Left lung (tissue), 4 donors: ENCODE measurements at regions not wholly inside any gene's neighbourhood (a gene's known extent, or its start where the extent isn't known, plus 50 kb on each side); places are given as distances from the start of the nearest gene placed in this dataset.

Experiments used
- ATAC-seq: fragments of 200-7000 bp; cut with Tn5 transposase; one replicate; pipeline ENCODE4 v1.9.1; 2020; ENCODE audit warnings: moderate library complexity
- DNase-seq, 4 donors: peaks; one replicate each; pipeline ENCODE4 v3.0.0-alpha.2; 2013 to 2020
- H3K27ac ChIP-seq, 2 donors: fragments of 200-600 bp; sonication (generic) in 1 of 2; one replicate each; pipeline versions ENCODE4 v1.5.0 to v1.8.0; 2020 to 2021
- H3K27me3 ChIP-seq, 2 donors: fragments of 200-600 bp; sonication (generic) in 1 of 2; one replicate each; pipeline versions ENCODE4 v1.5.0 to v1.8.0; 2020 to 2021
- H3K36me3 ChIP-seq, 2 donors: fragments of 200-600 bp; sonication (generic) in 1 of 2; one replicate each; pipeline versions ENCODE4 v1.5.0 to v1.8.0; 2020 to 2021
- H3K4me1 ChIP-seq, 2 donors: fragments of 200-600 bp; one replicate each; pipeline ENCODE4 v1.8.0; 2021
- H3K4me3 ChIP-seq, 2 donors: fragments of 200-600 bp; sonication (generic) in 1 of 2; one replicate each; pipeline versions ENCODE4 v1.5.0 to v1.8.0; 2020 to 2021; ENCODE audit warnings: mild to moderate bottlenecking in 1 of 2
- H3K9me3 ChIP-seq, 2 donors: fragments of 200-600 bp; sonication (generic) in 1 of 2; one replicate each; pipeline versions ENCODE4 v1.5.0 to v1.8.0; 2020 to 2021
- intact Hi-C, 2 donors: fragments of 100-400 bp; cut with DNase I; formaldehyde crosslinking; loops; one replicate each; pipeline versions ENCODE4 v1.11.2 to v1.14.2; 2022
- TF ChIP-seq, protein P1 (sequence below), 2 donors: fragments of 200-600 bp; sonication (generic) in 1 of 2; IDR thresholded peaks; one replicate each; pipeline versions ENCODE4 v1.5.0 to v1.8.0; 2021; ENCODE audit warnings: antibody characterized with exemption in 2 of 2
- donor health status: DM: no; HTN: yes; CAD: no.
- donor health status: DM: no; HTN: no; CAD: no.

DNA sequence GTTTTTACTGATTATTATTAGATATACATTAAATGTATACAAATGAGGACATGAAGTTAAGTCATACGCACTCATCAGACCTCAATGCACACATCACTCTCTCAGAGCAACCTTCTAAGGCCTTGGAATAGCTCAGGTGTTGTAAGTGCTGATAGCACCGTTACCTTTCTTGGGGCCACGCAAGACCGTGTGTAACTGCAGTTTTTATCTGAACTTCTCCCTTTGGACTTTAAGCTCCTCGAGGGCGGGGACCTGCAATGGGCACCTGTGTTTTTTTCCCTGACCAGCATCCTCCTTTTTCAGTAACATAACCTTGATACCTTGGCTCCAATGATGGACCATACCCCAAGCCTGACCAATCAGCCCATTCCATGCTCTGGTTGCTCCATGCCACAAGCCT lies 136.5 kb upstream of the TMCC3 start:
- H3K27me3 ChIP-seq: no peaks in the 10 kb centered on the region
- intact Hi-C loops: no loop called here
- TF ChIP-seq, protein P1, sequence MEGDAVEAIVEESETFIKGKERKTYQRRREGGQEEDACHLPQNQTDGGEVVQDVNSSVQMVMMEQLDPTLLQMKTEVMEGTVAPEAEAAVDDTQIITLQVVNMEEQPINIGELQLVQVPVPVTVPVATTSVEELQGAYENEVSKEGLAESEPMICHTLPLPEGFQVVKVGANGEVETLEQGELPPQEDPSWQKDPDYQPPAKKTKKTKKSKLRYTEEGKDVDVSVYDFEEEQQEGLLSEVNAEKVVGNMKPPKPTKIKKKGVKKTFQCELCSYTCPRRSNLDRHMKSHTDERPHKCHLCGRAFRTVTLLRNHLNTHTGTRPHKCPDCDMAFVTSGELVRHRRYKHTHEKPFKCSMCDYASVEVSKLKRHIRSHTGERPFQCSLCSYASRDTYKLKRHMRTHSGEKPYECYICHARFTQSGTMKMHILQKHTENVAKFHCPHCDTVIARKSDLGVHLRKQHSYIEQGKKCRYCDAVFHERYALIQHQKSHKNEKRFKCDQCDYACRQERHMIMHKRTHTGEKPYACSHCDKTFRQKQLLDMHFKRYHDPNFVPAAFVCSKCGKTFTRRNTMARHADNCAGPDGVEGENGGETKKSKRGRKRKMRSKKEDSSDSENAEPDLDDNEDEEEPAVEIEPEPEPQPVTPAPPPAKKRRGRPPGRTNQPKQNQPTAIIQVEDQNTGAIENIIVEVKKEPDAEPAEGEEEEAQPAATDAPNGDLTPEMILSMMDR (IDR thresholded peaks at IDR 0.05): no peak
- no peak overlapping the region for H3K4me3 ChIP-seq
- no peak overlapping the region for H3K27ac ChIP-seq
- DNase-seq: no peak
- H3K36me3 ChIP-seq: no peaks in the 10 kb centered on the region
- no peak for ATAC-seq
- H3K4me1 ChIP-seq: no peaks in the 10 kb centered on the region
- no peaks in the 10 kb centered on the region for H3K9me3 ChIP-seq

DNA sequence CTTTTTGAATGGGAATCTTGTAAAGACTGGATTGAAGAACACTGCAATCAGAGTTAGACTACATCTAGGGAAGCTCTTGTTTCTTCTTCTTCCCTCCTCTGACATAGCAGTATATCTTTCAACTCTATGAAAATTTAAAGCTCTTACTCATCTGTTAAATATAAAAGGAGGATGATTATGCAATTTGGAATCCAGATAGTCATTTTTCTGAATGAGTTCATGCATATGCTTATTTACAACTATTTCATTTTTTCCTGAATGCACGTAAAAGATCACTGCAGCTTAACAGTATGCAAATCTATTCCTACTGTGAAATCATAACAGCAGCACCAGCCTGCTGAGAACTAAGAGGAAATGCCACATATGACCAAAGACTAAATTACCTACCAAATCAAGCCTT lies 133.5 kb upstream of the TMCC3 start:
- TF ChIP-seq, protein P1 (IDR thresholded peaks at IDR 0.05): no peak
- no peaks in the 10 kb centered on the region for H3K9me3 ChIP-seq
- no peak overlapping the region for H3K4me3 ChIP-seq
- intact Hi-C loops: no loop called here
- ATAC-seq (no peak), DNase-seq (no peak)
- H3K4me1 ChIP-seq: no peaks in the 10 kb centered on the region
- no peaks in the 10 kb centered on the region for H3K27me3 ChIP-seq
- H3K27ac ChIP-seq: no peak overlapping the region
- H3K36me3 ChIP-seq: no peaks in the 10 kb centered on the region

DNA sequence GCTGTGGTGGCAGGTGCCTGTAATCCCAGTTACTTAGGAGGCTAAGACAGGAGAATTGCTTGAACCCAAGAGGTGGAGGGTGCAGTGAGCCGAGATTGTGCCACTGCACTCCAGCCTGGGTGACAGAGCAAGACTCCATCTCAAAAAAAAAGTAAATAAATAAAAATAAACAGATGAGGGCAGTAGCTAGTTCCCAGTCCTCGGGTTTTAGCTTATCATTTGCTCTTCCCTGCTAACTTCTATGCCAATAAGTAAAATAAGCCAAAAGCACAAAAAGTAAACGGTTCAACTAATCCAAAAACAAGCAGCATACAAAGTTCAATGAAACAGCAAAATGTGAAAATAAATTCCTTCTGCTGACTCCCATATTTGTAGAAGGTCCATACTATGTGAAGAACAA lies 133.0 kb upstream of the TMCC3 start:
- intact Hi-C loops: no loop called here
- Histone ChIP-seq H3K4me3 (no peak overlapping the region), H3K27me3 (no peaks in the 10 kb centered on the region), H3K36me3 (no peaks in the 10 kb centered on the region), H3K4me1 (no peaks in the 10 kb centered on the region), H3K27ac (no peak overlapping the region), H3K9me3 (no peaks in the 10 kb centered on the region)
- DNase-seq (no peak), ATAC-seq (no peak)
- TF ChIP-seq, protein P1 (IDR thresholded peaks at IDR 0.05): no peak

DNA sequence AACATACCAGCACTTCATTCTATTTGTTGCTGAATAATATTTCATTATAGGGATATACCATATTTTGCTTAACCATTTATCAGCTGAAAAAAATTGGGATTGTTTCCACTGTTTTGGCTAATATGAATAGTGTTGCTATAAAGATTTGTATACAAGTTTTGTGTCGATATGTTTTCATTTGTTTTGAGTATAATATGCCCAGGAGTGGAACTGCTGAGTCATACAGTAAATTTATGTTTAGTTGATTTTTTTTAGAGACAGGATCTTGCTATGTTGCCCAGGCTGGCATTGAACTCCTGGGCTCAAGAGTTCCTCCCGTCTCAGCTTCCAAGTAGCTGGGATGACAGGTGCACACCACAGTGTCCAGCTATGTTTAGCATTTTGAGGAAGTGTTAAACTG lies 131.5 kb upstream of the TMCC3 start:
- intact Hi-C loops: no loop called here
- Histone ChIP-seq H3K36me3 (no peaks in the 10 kb centered on the region), H3K27ac (no peak overlapping the region), H3K4me3 (no peak overlapping the region), H3K4me1 (no peaks in the 10 kb centered on the region), H3K9me3 (no peaks in the 10 kb centered on the region), H3K27me3 (no peaks in the 10 kb centered on the region)
- DNase-seq: no peak
- TF ChIP-seq, protein P1 (IDR thresholded peaks at IDR 0.05): no peak
- no peak for ATAC-seq

DNA sequence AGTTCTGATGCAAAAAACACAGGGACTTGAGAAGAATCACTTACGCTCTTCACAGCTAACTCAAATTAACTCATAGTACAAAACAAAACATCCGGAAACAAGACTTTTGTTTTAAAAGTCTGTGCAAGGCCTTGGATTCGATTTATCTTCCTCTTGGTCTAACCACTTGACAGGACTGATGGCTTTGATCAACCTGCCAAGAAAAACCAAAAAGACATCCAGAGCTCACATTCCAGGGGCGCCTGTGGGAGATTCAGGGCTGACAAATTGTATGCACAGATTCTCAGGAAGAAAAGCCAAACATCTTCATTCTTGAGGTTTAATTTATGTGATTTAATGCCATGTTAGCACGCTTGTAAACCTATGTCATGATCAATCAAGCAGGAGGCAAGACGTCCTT lies 129.1 kb upstream of the TMCC3 start:
- intact Hi-C loops: no loop called here
- H3K27me3 ChIP-seq: no peaks in the 10 kb centered on the region

More for the DNA sequence above, 129.1 kb upstream of the TMCC3 start:
- Histone ChIP-seq H3K27ac (no peak overlapping the region), H3K4me3 (no peak overlapping the region), H3K36me3 (no peaks in the 10 kb centered on the region), H3K4me1 (no peaks in the 10 kb centered on the region), H3K9me3 (no peaks in the 10 kb centered on the region)
- DNase-seq (no peak), ATAC-seq (no peak)
- TF ChIP-seq, protein P1 (IDR thresholded peaks at IDR 0.05): no peak
